ENCODE measurements at regions not wholly inside any gene's neighbourhood (a gene's known extent, or its start where the extent isn't known, plus 50 kb on each side); places are given as distances from the start of the nearest gene placed in this dataset.

DNA sequence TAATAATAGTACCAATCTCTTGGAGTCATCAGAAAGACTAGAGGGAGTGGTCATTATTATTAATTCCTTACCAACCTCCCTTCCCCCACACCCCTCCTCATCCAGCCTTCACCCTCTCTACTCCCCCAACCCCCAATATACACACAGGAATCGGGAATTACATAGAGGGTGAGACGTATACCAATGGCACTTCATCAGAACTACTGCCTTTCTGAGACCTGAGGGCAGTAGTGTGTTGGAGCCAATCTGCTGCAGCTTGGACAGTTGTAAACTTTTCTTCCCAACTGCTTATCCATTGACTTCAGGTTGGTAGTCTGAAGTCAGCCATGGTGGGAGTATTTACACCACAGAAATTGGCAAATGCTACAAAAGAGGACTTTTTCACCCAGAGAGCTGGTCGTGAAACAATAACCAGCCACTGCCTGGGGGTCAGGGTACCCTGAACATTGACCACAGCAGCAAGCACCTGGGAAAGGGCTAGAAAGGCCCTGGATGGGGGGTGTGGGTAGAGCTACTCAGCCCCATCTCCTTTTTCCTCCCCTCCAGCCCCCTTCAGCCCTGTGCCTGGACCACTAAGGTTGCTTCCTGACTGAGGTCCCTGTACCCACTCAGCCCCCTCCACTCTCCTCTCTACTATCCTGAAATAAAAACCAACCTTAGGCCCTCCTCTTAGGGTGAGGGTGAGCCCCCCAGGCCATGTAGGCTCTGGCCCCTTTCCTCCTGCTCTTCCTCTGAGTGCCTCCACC is 161.5 kb downstream of the MRPL14 start:
- TF ChIP-seq HDGF (IDR thresholded peaks at IDR 0.05; ENCODE audit: borderline replicate concordance) (no peak), L3MBTL2 (conservative IDR thresholded peaks at IDR 0.05) (no peak), NFRKB (IDR thresholded peaks at IDR 0.05) (no peak), ELF4 (IDR thresholded peaks at IDR 0.05) (no peak), TARDBP (IDR thresholded peaks at IDR 0.05) (no peak), CTBP1 (IDR thresholded peaks at IDR 0.05; ENCODE audit: borderline replicate concordance) (no peak), BHLHE40 (IDR thresholded peaks at IDR 0.05; ENCODE audit: borderline replicate concordance) (no peak), ARNT (IDR thresholded peaks at IDR 0.05) (no peak), FOXK2 (IDR thresholded peaks at IDR 0.05) (no peak), LEF1 (IDR thresholded peaks at IDR 0.05; ENCODE audit: borderline replicate concordance) (no peak), SP1 (IDR thresholded peaks at IDR 0.05) (no peak), ZNF384 (IDR thresholded peaks at IDR 0.05) (no peak), FOXM1 (IDR thresholded peaks at IDR 0.05; ENCODE audit: borderline replicate concordance) (no peak), PKNOX1 (IDR thresholded peaks at IDR 0.05) (no peak), SUZ12 (IDR thresholded peaks at IDR 0.05) (no peak), FOXA1 (IDR thresholded peaks at IDR 0.05) (no peak)
- CTCF ChIA-PET, result interaction anchor here (1.2 to 1.5 kb wide), 2 partner anchors 11 to 196 kb away, joined by 3 read pairs; no protein-coding TSS in a partner anchor
- POLR2A ChIA-PET, result no interaction called here

DNA sequence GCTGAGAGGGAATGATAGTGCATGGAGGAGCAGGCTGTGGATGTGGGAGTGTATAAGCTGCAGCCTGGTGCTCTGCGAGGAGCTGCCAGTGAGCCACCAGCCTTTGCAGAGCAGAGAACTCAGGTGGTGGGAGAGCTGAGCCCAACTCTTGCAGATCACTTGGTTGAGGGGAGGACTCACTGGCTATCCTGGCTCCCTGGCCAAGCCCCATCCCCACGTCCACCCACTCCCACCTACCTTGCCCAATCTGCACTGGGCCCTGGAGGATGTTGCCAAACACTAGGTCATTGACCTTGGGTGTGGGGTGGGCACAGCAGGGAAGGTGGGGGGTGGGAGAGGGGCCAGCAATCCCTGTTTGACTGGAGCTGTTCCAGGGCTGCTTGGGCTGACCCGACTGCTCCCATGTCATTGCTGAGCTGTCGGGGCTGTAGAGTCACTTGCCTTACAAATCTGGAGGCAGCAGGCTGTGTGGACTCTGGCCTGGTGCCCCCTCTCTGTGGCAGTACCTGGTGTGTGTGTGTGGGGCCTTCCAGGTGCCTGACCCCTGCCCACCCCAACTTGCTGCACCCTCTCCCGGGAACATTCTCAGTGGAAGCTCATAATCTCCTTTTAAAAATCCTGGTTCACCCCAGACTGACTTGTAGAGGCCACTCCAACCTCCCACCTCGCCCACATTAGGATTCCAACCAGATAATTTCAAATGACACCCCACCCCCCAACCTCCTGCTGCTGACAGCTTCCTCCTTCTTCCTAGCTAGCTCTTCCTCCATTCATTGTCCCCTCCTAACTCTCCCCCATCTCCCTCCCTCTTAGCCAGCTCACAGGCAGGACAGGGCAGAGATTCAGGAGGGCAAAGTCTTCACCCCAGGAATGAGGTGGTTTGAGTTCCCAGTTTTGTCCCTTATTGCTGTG is 162.3 kb downstream of the MRPL14 start:
- CTCF ChIA-PET, result interaction anchor here (1.2 to 1.5 kb wide), 2 partner anchors 11 to 195 kb away, joined by 3 read pairs; no protein-coding TSS in a partner anchor
- DNase-seq (ENCODE audit: extremely low spot score), result no peak
- POLR2A ChIA-PET, result interaction anchor here (1.6 kb wide), 1 partner anchor 8 kb away, joined by 3 read pairs; no protein-coding TSS in a partner anchor
- TF ChIP-seq LEF1 (IDR thresholded peaks at IDR 0.05; ENCODE audit: borderline replicate concordance) (no peak), ARNT (IDR thresholded peaks at IDR 0.05) (no peak), ELF4 (IDR thresholded peaks at IDR 0.05) (no peak), CTBP1 (IDR thresholded peaks at IDR 0.05; ENCODE audit: borderline replicate concordance) (no peak), FOXM1 (IDR thresholded peaks at IDR 0.05; ENCODE audit: borderline replicate concordance) (no peak), TARDBP (IDR thresholded peaks at IDR 0.05) (no peak), NFRKB (IDR thresholded peaks at IDR 0.05) (no peak), L3MBTL2 (conservative IDR thresholded peaks at IDR 0.05) (no peak), PKNOX1 (IDR thresholded peaks at IDR 0.05) (no peak)

More for the DNA sequence above, 161.5 kb downstream of the MRPL14 start:
- no peak for DNase-seq (ENCODE audit: extremely low spot score)

DNA sequence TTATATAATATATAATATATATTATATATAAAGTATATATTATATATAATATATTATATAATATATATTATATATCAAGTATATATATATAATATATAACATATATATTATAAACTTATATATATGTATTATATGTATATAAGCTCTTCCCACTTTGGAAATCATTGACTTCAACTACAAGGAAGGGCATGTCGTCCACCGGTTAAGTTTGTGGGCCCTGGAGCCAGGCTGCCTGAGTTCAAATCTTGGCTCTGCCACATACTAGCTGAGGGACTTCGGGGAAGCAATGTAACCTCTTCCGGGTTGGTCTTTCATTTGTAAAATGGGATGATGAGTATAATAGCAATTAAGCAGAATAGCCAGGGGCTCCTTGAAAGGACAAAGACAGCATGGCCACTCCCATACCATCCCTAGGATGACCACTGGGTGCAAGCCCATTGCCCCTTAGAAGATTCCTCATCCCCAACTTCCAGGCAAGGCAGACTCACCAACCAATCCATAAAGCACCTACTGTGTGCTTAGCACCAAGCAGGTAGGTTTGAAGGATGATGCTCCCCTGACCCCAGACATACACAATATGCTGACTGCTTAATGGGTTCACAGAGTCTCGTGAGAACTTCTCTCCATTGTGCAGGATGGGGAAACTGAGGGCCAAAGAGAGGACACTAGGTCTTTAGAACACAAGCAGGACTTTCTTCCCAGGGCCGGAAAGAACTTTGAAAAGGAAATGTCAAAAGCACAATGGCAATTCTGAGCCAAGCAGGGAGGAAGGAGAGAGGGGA is 163.2 kb downstream of the MRPL14 start:
- no peak for TF ChIP-seq ARNT (IDR thresholded peaks at IDR 0.05)
- TF ChIP-seq SP1 (IDR thresholded peaks at IDR 0.05), result no peak
- TF ChIP-seq FOXA1 (IDR thresholded peaks at IDR 0.05), result no peak
- no peak for TF ChIP-seq HDGF (IDR thresholded peaks at IDR 0.05; ENCODE audit: borderline replicate concordance)
- TF ChIP-seq SUZ12 (IDR thresholded peaks at IDR 0.05), result no peak
- TF ChIP-seq L3MBTL2 (conservative IDR thresholded peaks at IDR 0.05), result no peak
- TF ChIP-seq TARDBP (IDR thresholded peaks at IDR 0.05), result no peak
- TF ChIP-seq LEF1 (IDR thresholded peaks at IDR 0.05; ENCODE audit: borderline replicate concordance), result no peak
- no peak for TF ChIP-seq ELF4 (IDR thresholded peaks at IDR 0.05)
- no peak for TF ChIP-seq ZNF384 (IDR thresholded peaks at IDR 0.05)
- no peak for DNase-seq (ENCODE audit: extremely low spot score)
- POLR2A ChIA-PET, result interaction anchor here (1.6 kb wide), 1 partner anchor 9 kb away, joined by 3 read pairs; no protein-coding TSS in a partner anchor
- CTCF ChIA-PET, result no interaction called here

DNA sequence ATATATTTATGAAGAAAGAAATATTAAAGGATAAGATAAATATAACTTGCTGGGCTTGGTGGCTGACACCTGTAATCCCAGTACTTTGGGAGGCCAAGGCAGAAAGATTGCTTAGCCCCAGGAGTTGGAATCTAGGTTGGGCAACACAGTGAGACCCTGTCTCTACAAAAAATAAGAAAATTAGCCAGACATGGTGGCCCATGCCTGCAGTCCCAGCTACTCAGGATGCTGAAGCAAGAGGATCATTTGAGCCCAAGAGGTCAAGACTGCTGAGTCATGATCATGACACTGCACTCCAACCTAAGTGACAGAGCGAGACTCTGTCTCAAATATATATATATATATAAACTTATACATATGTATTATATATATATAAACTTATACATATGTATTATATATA is 164.0 kb downstream of the MRPL14 start:
- CTCF ChIA-PET, result no interaction called here
- no peak for DNase-seq (ENCODE audit: extremely low spot score)
- TF ChIP-seq L3MBTL2 (conservative IDR thresholded peaks at IDR 0.05), result no peak
- no peak for TF ChIP-seq TARDBP (IDR thresholded peaks at IDR 0.05)
- TF ChIP-seq ELF4 (IDR thresholded peaks at IDR 0.05), result no peak
- no peak for TF ChIP-seq FOXK2 (IDR thresholded peaks at IDR 0.05)
- TF ChIP-seq LEF1 (IDR thresholded peaks at IDR 0.05; ENCODE audit: borderline replicate concordance), result no peak
- TF ChIP-seq ARNT (IDR thresholded peaks at IDR 0.05), result no peak
- TF ChIP-seq SUZ12 (IDR thresholded peaks at IDR 0.05), result no peak
- no peak for TF ChIP-seq CTBP1 (IDR thresholded peaks at IDR 0.05; ENCODE audit: borderline replicate concordance)
- no peak for TF ChIP-seq BHLHE40 (IDR thresholded peaks at IDR 0.05; ENCODE audit: borderline replicate concordance)
- TF ChIP-seq NFRKB (IDR thresholded peaks at IDR 0.05), result no peak
- no peak for TF ChIP-seq FOXM1 (IDR thresholded peaks at IDR 0.05; ENCODE audit: borderline replicate concordance)
- no peak for TF ChIP-seq FOXA1 (IDR thresholded peaks at IDR 0.05)
- no peak for TF ChIP-seq ZNF384 (IDR thresholded peaks at IDR 0.05)
- no peak for TF ChIP-seq HDGF (IDR thresholded peaks at IDR 0.05; ENCODE audit: borderline replicate concordance)
- TF ChIP-seq PKNOX1 (IDR thresholded peaks at IDR 0.05), result no peak
- no peak for TF ChIP-seq SP1 (IDR thresholded peaks at IDR 0.05)
- POLR2A ChIA-PET, result no interaction called here

GRCh38 chr6:43962458-43962857 is 164.8 kb downstream of the MRPL14 start:
- ChIA-PET CTCF (no interaction called here), POLR2A (no interaction called here)
- no peak for DNase-seq (ENCODE audit: extremely low spot score)
- TF ChIP-seq SUZ12 (IDR thresholded peaks at IDR 0.05) (no peak), CTBP1 (IDR thresholded peaks at IDR 0.05; ENCODE audit: borderline replicate concordance) (no peak), FOXK2 (IDR thresholded peaks at IDR 0.05) (no peak)
